ENCODE measurements at regions not wholly inside any gene's neighbourhood (a gene's known extent, or its start where the extent isn't known, plus 50 kb on each side); places are given as distances from the start of the nearest gene placed in this dataset.
A peak's percentile ranks its signal among the peaks of the same experiment; 100 is the strongest.
"Not testable (repeated sequence)": the region's sequence is repeated elsewhere in the genome, so short reads cannot be mapped to it uniquely, and the experiment has no call there.

- DNase-seq = no peak
Measured at GRCh38 chr5:42989190-42989589, 50.9 kb downstream of the ANXA2R start.

GRCh38 chr5:42988568-42988967 is 51.6 kb downstream of the ANXA2R start:
- DNase-seq = no peak

DNA sequence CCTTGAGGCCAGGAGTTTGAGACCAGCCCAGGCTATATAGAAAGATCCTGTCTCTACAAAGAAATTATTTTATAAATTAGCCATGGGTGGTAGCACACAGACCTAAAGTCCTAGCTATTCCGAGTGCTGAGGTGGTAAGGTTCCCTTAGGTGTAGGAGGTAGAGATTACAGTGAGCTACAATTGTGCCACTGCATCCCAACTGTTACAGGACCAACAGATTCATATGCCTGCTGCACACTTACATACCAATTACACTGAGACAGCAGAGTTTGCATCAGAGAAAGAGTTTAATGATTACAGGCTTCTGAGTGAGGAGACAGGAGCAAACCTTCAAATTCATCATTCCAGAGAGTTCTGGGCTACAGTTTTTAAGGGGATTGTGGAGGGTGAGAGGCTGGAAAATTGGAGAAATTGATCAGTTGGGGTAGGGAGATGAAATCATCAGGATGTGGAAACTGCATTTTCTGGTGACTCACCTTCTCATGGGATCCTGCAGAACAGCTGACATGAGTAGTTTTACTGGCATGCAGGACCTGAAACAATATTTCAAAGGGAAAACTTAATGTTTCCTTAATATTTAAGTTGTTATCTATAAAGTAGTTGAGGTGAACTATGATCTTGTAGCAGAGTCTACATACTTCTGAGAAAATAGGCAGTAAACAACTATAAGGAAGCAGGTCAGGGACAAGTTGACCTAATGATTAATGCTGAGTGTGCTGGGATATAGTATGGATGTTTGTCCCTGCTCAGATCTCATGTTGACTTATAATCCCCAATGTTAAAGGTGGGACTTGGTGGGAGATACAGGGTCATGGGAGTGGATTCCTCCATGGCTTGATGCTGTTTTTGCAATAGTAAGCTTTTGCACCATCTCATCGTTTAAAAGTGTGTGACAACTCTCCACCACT is 54.7 kb downstream of the ANXA2R start:
- peak; percentile 32 to 70 for DNase-seq

DNA sequence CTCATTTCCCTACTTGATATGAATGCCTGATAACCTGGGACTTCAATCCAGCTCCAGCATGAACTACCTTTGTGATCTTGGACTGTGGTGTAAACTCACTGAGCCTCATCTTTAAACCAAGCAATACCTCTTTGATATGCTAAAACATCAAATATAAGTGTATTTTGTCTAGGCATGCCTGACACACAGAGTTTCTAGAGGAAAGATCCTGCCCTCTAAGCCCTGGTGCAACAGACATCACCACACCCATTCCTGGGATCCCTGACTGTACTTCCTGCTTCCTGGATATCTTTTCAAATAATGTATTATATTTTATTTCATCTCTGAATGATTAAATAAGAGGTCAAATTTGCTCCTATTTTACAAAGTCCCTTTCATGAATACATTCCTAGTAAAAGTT is 55.8 kb downstream of the ANXA2R start:
- DNase-seq = peak in 1 of 2 experiments; percentile 56

GRCh38 chr5:42982107-42982622 is 58.0 kb downstream of the ANXA2R start:
- DNase-seq = no peak

DNA sequence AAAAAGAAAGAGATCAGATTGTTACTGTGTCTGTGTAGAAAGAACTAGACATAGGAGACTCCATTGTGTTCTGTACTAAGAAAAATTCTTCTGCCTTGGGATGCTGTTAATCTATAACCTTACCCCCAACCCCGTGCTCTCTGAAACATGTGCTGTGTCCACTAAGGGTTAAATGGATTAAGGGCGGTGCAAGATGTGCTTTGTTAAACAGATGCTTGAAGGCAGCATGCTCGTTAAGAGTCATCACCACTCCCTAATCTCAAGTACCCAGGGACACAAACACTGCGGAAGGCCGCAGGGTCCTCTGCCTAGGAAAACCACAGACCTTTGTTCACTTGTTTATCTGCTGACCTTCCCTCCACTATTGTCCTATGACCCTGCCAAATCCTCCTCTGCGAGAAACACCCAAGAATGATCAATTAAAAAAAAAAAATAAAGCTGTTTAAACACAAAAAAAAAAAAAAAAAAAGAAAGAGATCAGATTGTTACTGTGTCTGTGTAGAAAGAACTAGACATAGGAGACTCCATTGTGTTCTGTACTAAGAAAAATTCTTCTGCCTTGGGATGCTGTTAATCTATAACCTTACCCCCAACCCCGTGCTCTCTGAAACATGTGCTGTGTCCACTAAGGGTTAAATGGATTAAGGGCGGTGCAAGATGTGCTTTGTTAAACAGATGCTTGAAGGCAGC is 58.6 kb downstream of the ANXA2R start:
- not testable (repeated sequence) for DNase-seq

DNA sequence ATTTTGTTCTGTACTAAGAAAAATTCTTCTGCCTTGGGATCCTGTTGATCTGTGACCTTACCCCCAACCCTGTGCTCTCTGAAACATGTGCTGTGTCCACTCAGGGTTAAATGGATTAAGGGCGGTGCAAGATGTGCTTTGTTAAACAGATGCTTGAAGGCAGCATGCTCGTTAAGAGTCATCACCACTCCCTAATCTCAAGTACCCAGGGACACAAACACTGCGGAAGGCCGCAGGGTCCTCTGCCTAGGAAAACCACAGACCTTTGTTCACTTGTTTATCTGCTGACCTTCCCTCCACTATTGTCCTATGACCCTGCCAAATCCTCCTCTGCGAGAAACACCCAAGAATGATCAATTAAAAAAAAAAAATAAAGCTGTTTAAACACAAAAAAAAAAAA is 59.1 kb downstream of the ANXA2R start:
- DNase-seq = not testable (repeated sequence)

DNA sequence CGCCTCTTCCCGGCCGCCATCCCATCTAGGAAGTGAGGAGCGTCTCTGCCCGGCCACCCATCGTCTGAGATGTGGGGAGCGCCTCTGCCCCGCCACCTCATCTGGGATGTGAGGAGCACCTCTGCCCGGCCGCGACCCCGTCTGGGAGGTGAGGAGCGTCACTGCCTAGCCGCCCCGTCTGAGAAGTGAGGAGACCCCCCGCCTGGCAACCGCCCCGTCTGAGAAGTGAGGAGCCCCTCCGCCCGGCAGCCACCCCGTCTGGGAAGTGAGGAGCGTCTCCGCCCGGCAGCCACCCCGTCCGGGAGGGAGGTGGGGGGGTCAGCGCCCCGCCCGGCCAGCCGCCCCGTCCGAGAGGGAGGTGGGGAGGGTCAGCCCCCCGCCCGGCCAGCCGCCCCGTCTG is 59.7 kb downstream of the ANXA2R start:
- not testable (repeated sequence) for DNase-seq

- DNase-seq = not testable (repeated sequence)
Measured at GRCh38 chr5:42979242-42979641, 60.9 kb downstream of the ANXA2R start.

- DNase-seq = no peak
Measured at GRCh38 chr5:42974536-42974935, 65.6 kb downstream of the ANXA2R start.

GRCh38 chr5:42970636-42971559 is 69.2 kb downstream of the ANXA2R start:
- DNase-seq = no peak

DNA sequence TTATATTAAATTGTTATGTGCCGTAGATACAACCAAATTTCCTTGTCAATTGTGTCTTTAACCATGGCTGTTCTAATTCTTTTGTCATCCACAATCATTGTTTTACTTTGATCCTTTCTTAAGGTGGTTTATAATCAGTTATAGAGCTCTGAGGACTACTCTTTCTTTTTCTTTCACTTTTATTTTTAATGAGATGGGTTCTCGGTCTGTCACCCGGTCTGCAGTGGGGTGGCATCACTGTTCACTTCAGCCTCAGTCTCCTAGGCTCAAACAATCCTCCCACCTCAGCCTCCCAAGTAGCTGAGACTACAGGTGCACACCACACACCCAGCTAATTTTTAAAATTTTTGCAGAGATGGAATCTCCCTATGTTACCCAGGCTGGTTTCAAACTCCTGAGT is 74.2 kb downstream of the ANXA2R start:
- no peak for DNase-seq

DNA sequence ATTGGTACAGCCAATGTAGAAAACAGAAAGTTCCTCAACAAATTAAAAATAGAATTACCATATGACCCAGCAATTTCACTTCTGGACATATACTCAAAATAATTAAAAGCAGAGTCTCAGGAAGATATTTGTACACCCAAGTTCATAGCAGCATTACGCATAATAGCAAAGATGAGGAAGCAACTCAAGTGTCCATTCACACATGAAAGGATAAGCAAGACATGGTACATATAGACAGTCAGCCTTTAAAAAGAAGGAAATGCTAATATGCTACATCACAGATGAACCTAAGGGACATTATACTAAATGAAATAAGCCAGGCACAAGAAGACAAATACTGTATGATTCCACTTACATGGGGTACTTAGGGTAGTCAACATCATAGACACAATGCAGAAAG is 76.7 kb downstream of the ANXA2R start:
- no peak for DNase-seq

DNA sequence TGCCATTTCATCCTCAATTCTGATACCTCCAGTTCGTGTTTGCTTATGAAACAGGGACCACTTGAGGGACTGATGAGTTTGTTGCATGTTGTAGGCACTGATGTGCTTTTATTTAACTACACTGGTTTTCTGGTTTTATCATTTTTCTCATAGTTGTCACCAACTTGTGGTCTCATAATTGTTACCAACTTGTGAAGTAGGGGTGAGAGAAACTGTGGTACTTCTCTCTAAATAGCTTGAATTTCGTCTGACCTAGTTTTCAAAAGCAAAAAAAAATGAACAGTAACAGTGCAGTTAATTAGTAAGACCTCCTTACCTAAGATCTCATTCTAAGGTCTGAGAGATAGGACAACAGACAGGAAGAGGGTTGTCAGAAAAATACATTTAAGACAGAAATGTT is 78.0 kb downstream of the ANXA2R start:
- DNase-seq = no peak

DNA sequence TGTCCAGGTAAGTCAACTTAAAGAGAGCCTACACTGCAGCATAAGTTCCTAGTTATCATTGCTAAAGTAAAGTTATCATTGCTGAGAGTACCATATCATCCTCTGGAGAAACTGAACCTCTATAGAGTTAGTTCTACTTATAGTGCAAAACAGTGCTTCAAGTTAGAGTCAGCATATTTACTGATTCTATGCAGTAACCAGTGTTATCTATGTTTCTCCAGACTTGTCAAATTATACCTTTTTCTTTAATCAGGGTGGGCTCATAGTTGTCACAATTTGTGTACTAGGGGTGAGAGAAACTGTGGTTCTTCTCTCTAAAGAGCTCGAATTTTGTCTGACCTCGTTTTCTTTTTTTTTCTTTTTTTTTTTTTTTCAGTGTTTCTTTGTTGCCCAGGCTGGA is 79.6 kb downstream of the ANXA2R start:
- no peak for DNase-seq

DNA sequence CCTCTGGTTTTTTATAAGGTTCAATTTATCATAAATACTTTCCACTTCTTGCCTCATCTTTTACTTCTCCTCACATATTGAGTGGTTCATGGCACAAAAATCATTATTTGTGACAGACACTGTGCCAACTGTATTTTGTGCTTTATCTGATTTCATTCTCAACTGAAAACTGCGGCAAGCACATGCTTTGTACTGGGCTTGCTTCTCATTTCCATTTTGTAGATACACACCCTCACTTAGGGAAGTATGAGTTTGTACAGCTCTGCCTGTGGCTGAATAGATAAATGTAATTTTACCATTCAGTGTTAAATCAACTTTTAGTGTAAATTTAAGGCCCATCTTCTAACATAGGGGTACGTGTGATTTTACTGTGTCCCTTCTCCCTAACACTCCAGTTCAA is 83.6 kb downstream of the ANXA2R start:
- DNase-seq = no peak

GRCh38 chr5:42953041-42953440 is 87.1 kb downstream of the ANXA2R start:
- no peak for DNase-seq

DNA sequence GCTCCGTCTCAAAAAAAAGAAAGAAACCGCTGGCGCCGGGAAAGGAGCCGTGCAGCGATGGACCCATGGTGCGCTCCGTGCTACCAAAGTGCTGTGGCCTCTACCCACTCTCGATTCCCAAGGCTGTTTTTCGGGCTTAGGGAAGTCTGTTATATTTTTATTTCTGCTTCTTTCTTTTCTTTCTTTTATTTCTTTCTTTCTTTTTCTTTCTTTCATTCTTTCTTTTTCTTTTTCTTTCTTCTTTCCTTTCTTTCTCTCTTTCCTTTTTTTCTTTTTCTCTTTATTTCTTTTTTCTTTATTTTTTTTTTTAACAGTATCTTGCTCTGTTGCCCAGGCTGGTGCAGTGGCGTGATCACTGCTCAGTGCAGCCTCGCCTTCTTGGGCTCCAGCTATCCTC is 87.5 kb downstream of the ANXA2R start:
- DNase-seq = no peak

- no peak for DNase-seq
Measured at GRCh38 chr5:42951293-42951840, 88.8 kb downstream of the ANXA2R start.

- DNase-seq = peak; percentile 43 to 77
Measured at GRCh38 chr5:42950456-42951292, 89.4 kb downstream of the ANXA2R start.

GRCh38 chr5:42950116-42950455 is 90.0 kb downstream of the ANXA2R start:
- DNase-seq = no peak

Measured in SW 1271 (cell line).